ENCODE measurements at regions not wholly inside any gene's neighbourhood (a gene's known extent, or its start where the extent isn't known, plus 50 kb on each side); places are given as distances from the start of the nearest gene placed in this dataset.
"Not testable (repeated sequence)": the region's sequence is repeated elsewhere in the genome, so short reads cannot be mapped to it uniquely, and the experiment has no call there.

DNA sequence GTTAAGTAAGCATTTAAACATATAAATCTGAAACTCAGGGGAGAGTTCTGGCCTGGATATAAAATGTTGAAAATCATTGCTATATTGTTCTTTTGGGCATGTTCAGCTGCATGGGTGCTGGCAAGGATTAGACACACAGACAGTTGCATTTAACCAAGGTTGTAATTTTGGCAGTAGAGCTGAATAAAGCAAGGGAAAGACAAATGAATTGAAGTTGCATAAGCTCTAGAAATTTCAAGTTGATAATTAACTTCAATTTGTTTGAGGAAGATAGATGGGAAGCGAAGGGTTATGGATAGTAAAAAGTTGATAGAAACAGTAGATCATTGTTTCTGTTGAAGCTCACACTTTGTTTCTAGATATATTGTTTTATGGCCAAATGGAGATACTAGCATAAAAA, 97.2 kb upstream of the KCNJ18 start:
- no peaks in the 10 kb centered on the region for H3K36me3 Mint-ChIP-seq (ENCODE audit: insufficient read depth, unreplicated experiment)
- ChIA-PET POLR2A (no interaction called here), CTCF (no interaction called here)
- intact Hi-C loops (cut with micrococcal nuclease; ENCODE audit: unreplicated experiment) = no loop called here
- H3K27me3 ChIP-seq (replicated peaks; ENCODE audit: control insufficient read depth, insufficient read depth, low read length) = no peaks in the 10 kb centered on the region
- no peak overlapping the region for H3K4me3 ChIP-seq (ENCODE audit: low read depth, low read length)
- DNase-seq = no peak
- TF ChIP-seq, protein P1, sequence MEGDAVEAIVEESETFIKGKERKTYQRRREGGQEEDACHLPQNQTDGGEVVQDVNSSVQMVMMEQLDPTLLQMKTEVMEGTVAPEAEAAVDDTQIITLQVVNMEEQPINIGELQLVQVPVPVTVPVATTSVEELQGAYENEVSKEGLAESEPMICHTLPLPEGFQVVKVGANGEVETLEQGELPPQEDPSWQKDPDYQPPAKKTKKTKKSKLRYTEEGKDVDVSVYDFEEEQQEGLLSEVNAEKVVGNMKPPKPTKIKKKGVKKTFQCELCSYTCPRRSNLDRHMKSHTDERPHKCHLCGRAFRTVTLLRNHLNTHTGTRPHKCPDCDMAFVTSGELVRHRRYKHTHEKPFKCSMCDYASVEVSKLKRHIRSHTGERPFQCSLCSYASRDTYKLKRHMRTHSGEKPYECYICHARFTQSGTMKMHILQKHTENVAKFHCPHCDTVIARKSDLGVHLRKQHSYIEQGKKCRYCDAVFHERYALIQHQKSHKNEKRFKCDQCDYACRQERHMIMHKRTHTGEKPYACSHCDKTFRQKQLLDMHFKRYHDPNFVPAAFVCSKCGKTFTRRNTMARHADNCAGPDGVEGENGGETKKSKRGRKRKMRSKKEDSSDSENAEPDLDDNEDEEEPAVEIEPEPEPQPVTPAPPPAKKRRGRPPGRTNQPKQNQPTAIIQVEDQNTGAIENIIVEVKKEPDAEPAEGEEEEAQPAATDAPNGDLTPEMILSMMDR (IDR thresholded peaks at IDR 0.05; ENCODE audit: insufficient read depth in 1 of 2, low read depth in 1 of 2, low read length in 1 of 2, severe bottlenecking in 1 of 2, unreplicated experiment in 1 of 2) = no peak
- H3K27me3 Mint-ChIP-seq (ENCODE audit: insufficient read depth, unreplicated experiment) = peaks cover 11% of the 10 kb centered on the region
- H3K4me1 Mint-ChIP-seq (ENCODE audit: low read depth, unreplicated experiment) = no peaks in the 10 kb centered on the region
- no peak overlapping the region for H3K27ac Mint-ChIP-seq (ENCODE audit: unreplicated experiment)
- H3K4me1 ChIP-seq = no peaks in the 10 kb centered on the region
- H3K36me3 ChIP-seq (ENCODE audit: control insufficient read depth, insufficient read depth, low read length) = no peaks in the 10 kb centered on the region
- H3K9me3 Mint-ChIP-seq (ENCODE audit: unreplicated experiment) = no peaks in the 10 kb centered on the region
- H3K9me3 ChIP-seq = no peaks in the 10 kb centered on the region
- no TSS peak for BruUV-seq (replicated peaks)
- no peak overlapping the region for H3K4me3 Mint-ChIP-seq (ENCODE audit: unreplicated experiment)

DNA sequence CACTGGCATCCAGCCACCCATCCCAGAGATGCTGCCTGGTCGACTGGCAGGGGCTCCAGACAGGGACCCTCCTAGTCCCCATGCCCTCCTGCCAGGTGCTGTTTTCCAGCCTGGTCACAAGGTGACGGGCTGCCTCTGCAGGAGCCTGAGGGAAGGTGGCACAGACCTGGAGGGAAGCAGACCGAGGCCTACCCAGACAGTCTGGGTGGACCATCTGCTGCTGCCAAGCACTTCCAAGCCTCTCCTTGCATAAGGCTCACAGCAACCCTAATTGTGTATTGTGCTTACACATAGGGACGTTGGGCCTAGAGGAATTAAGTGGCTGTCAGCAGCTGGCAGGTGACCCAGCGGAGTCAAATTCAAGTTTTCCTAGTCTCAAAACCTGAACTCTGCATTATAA, 90.1 kb upstream of the KCNJ18 start:
- Mint-ChIP-seq H3K4me1 (ENCODE audit: low read depth, unreplicated experiment) (no peaks in the 10 kb centered on the region), H3K9me3 (ENCODE audit: unreplicated experiment) (no peaks in the 10 kb centered on the region), H3K27ac (ENCODE audit: unreplicated experiment) (no peak overlapping the region), H3K36me3 (ENCODE audit: insufficient read depth, unreplicated experiment) (no peaks in the 10 kb centered on the region), H3K27me3 (ENCODE audit: insufficient read depth, unreplicated experiment) (peaks cover 17% of the 10 kb centered on the region), H3K4me3 (ENCODE audit: unreplicated experiment) (no peak overlapping the region)
- Histone ChIP-seq H3K27me3 (replicated peaks; ENCODE audit: control insufficient read depth, insufficient read depth, low read length) (no peaks in the 10 kb centered on the region), H3K4me3 (ENCODE audit: low read depth, low read length) (no peak overlapping the region), H3K9me3 (no peaks in the 10 kb centered on the region), H3K36me3 (ENCODE audit: control insufficient read depth, insufficient read depth, low read length) (no peaks in the 10 kb centered on the region), H3K4me1 (no peaks in the 10 kb centered on the region)
- DNase-seq = no peak
- TF ChIP-seq, protein P1 (IDR thresholded peaks at IDR 0.05; ENCODE audit: insufficient read depth in 1 of 2, low read depth in 1 of 2, low read length in 1 of 2, severe bottlenecking in 1 of 2, unreplicated experiment in 1 of 2) = no peak
- intact Hi-C loops (cut with micrococcal nuclease; ENCODE audit: unreplicated experiment) = no loop called here
- BruUV-seq (replicated peaks) = no TSS peak
- POLR2A ChIA-PET = no interaction called here
- CTCF ChIA-PET = no interaction called here

DNA sequence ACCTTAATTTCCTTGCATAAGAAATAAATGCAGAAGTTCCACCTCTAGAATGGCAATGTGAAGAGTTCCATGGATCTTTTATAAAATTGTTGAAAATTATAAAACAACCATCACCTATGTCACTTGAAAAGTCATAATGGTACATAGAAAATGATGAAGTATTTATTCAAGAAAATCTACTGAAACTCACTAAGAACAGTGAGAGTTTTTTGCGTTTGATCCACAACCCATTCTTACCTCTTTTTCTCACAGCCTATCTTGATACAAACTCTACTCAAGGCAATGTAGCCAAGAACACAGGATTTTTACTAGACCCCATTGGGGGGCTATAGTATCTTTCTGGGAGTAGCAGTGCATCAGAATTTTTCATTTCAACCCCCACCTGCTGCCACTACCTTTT, 89.0 kb upstream of the KCNJ18 start:
- H3K4me3 Mint-ChIP-seq (ENCODE audit: unreplicated experiment); H3K4me1 Mint-ChIP-seq (ENCODE audit: low read depth, unreplicated experiment); H3K27me3 ChIP-seq (replicated peaks; ENCODE audit: control insufficient read depth, insufficient read depth, low read length); CTCF ChIA-PET; H3K9me3 ChIP-seq; POLR2A ChIA-PET; H3K36me3 ChIP-seq (ENCODE audit: control insufficient read depth, insufficient read depth, low read length); H3K9me3 Mint-ChIP-seq (ENCODE audit: unreplicated experiment); intact Hi-C loops (cut with micrococcal nuclease; ENCODE audit: unreplicated experiment); H3K4me3 ChIP-seq (ENCODE audit: low read depth, low read length); H3K36me3 Mint-ChIP-seq (ENCODE audit: insufficient read depth, unreplicated experiment); DNase-seq; H3K27ac Mint-ChIP-seq (ENCODE audit: unreplicated experiment); BruUV-seq (replicated peaks); H3K4me1 ChIP-seq: not testable (repeated sequence)
- H3K27me3 Mint-ChIP-seq (ENCODE audit: insufficient read depth, unreplicated experiment) = peaks cover 16% of the 10 kb centered on the region

DNA sequence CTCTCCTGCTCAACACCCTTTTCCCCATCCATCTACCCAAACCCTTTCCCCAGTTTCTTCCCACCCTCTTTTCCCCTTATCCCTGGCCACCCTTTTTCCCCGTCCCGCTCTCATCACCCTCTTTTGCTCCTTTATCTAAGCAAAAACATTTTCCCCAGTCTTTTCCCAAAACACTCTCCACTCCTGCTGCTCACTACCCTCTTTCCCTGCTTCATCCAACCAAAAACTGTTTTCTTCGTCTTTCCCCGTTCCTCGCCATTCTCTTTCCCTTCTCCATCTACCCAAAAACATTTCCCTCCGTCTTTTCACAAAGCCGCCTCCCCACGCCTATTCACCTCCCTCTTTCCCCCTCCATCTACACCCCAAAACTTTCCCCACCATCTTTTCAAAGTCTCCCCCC, 80.9 kb upstream of the KCNJ18 start:
- H3K36me3 ChIP-seq (ENCODE audit: control insufficient read depth, insufficient read depth, low read length); H3K4me3 Mint-ChIP-seq (ENCODE audit: unreplicated experiment); POLR2A ChIA-PET; H3K9me3 Mint-ChIP-seq (ENCODE audit: unreplicated experiment); H3K27me3 ChIP-seq (replicated peaks; ENCODE audit: control insufficient read depth, insufficient read depth, low read length); H3K27ac Mint-ChIP-seq (ENCODE audit: unreplicated experiment); H3K9me3 ChIP-seq; CTCF ChIA-PET; H3K36me3 Mint-ChIP-seq (ENCODE audit: insufficient read depth, unreplicated experiment); DNase-seq; BruUV-seq (replicated peaks); H3K4me1 ChIP-seq; H3K4me3 ChIP-seq (ENCODE audit: low read depth, low read length); H3K4me1 Mint-ChIP-seq (ENCODE audit: low read depth, unreplicated experiment); intact Hi-C loops (cut with micrococcal nuclease; ENCODE audit: unreplicated experiment): not testable (repeated sequence)
- peaks cover 14% of the 10 kb centered on the region for H3K27me3 Mint-ChIP-seq (ENCODE audit: insufficient read depth, unreplicated experiment)

DNA sequence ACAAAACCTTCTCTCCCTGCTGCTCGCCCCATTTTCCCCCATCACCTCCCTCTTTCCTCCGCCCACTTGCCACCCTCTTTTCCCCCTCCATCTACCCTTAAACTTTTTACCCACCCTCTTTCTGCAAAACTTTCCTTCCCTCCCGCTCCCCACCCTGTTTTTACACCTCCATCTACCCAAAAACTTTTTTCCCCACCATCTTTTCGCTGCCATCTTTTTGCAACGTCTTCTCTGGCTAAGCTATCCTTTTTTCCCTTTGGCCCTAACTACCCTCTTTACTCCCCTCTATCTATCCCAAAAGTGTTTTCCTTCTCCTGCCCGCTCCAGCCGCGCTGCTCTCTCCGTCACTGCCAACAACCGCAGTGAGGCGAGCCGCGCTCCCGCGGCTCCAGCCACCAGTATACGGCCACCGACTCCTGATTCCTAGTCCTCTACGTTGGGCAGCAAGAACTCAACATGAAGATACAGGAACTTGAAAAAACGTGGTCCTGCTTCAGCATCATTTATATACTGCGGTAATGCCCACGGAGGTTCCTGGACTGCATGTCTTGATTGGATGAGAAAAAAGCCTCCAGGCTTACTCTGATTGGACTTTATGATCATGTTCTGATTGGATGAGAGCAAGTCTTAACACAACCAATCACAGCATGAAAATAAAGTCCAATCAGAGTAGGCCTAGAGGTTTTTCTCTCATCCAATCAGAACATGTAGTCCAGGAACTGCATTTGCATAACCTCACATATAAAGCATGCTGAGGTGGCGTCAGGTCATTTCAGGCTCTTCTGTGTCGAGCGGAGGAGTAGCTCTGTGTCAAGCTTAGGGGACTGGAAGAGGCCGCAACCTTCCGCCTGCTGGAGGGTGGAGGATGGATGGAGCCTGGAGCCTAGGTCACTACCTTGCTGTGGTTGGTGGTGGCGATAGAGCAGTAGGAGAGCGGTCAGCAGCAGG, 79.9 kb upstream of the KCNJ18 start:
- H3K9me3 ChIP-seq; BruUV-seq (replicated peaks); H3K4me3 ChIP-seq (ENCODE audit: low read depth, low read length); H3K4me1 Mint-ChIP-seq (ENCODE audit: low read depth, unreplicated experiment); DNase-seq; intact Hi-C loops (cut with micrococcal nuclease; ENCODE audit: unreplicated experiment); H3K36me3 Mint-ChIP-seq (ENCODE audit: insufficient read depth, unreplicated experiment); POLR2A ChIA-PET; H3K36me3 ChIP-seq (ENCODE audit: control insufficient read depth, insufficient read depth, low read length); H3K4me1 ChIP-seq; H3K27me3 ChIP-seq (replicated peaks; ENCODE audit: control insufficient read depth, insufficient read depth, low read length); CTCF ChIA-PET; H3K4me3 Mint-ChIP-seq (ENCODE audit: unreplicated experiment); H3K9me3 Mint-ChIP-seq (ENCODE audit: unreplicated experiment); H3K27ac Mint-ChIP-seq (ENCODE audit: unreplicated experiment): not testable (repeated sequence)
- H3K27me3 Mint-ChIP-seq (ENCODE audit: insufficient read depth, unreplicated experiment) = peaks cover 14% of the 10 kb centered on the region

Data from Caco-2 (cell line).